ENCODE measurements at regions not wholly inside any gene's neighbourhood (a gene's known extent, or its start where the extent isn't known, plus 50 kb on each side); places are given as distances from the start of the nearest gene placed in this dataset.

DNA sequence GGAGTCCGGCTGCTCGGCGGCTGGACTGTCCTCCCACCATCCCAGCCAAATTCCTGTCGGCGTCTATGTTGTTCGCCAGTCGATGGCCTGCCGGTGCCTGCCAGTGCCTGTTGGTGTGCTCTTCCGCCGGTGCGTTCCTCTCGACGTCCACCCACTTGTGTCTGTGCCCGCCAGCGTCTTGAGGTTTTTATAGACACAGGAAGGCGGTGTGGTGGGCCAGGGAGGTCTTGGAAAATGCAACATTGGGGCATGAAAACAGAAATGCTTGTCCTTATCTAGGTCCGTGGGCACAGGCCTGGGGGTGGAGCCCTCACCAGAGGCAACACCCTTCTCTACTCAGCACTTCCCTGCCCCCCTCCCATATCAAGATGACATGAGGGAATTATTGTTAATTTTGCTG, 167.8 kb downstream of the IRF8 start:
- Histone ChIP-seq H3K4me3 (ENCODE audit: insufficient read depth, low read depth, low read length) (no peak overlapping the region), H3K9me3 (ENCODE audit: insufficient read depth, low read depth, low read length) (no peaks in the 10 kb centered on the region), H3K36me3 (ENCODE audit: insufficient read depth, low read length) (no peaks in the 10 kb centered on the region), H3K4me2 (ENCODE audit: low read length) (no peak overlapping the region), H3K4me1 (ENCODE audit: insufficient read depth, low read length) (no peaks in the 10 kb centered on the region), H3K9ac (ENCODE audit: low read length) (no peak overlapping the region), H4K20me1 (ENCODE audit: insufficient read depth, low read length) (no peaks in the 10 kb centered on the region), H3K27me3 (ENCODE audit: insufficient read depth, low read length) (peaks cover 3% of the 10 kb centered on the region), H3K27ac (ENCODE audit: low read depth, low read length) (no peak overlapping the region), H2AFZ (ENCODE audit: low read depth, low read length) (no peak overlapping the region), H3K79me2 (ENCODE audit: insufficient read depth, low read length) (no peaks in the 10 kb centered on the region)
- no peaks in the 10 kb centered on the region for H3K4me1 Mint-ChIP-seq (ENCODE audit: low read depth, unreplicated experiment)
- FAIRE-seq (no peak), DNase-seq (ENCODE audit: low read depth) (no peak)
- no peaks in the 10 kb centered on the region for H3K36me3 Mint-ChIP-seq (ENCODE audit: low read depth, unreplicated experiment)
- H3K27me3 Mint-ChIP-seq (ENCODE audit: low read depth, unreplicated experiment): peaks cover 65% of the 10 kb centered on the region
- no peaks in the 10 kb centered on the region for H3K9me3 Mint-ChIP-seq (ENCODE audit: unreplicated experiment)
- H3K4me3 Mint-ChIP-seq (ENCODE audit: unreplicated experiment): no peak overlapping the region
- no peak for TF ChIP-seq EZH2 (IDR thresholded peaks at IDR 0.05; ENCODE audit: insufficient read depth, low read length)
- TF ChIP-seq, protein P1, sequence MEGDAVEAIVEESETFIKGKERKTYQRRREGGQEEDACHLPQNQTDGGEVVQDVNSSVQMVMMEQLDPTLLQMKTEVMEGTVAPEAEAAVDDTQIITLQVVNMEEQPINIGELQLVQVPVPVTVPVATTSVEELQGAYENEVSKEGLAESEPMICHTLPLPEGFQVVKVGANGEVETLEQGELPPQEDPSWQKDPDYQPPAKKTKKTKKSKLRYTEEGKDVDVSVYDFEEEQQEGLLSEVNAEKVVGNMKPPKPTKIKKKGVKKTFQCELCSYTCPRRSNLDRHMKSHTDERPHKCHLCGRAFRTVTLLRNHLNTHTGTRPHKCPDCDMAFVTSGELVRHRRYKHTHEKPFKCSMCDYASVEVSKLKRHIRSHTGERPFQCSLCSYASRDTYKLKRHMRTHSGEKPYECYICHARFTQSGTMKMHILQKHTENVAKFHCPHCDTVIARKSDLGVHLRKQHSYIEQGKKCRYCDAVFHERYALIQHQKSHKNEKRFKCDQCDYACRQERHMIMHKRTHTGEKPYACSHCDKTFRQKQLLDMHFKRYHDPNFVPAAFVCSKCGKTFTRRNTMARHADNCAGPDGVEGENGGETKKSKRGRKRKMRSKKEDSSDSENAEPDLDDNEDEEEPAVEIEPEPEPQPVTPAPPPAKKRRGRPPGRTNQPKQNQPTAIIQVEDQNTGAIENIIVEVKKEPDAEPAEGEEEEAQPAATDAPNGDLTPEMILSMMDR (IDR thresholded peaks at IDR 0.05; ENCODE audit: insufficient read depth, low read depth, low read length): no peak
- H3K27ac Mint-ChIP-seq (ENCODE audit: unreplicated experiment): peak overlapping the region; percentile 47

DNA sequence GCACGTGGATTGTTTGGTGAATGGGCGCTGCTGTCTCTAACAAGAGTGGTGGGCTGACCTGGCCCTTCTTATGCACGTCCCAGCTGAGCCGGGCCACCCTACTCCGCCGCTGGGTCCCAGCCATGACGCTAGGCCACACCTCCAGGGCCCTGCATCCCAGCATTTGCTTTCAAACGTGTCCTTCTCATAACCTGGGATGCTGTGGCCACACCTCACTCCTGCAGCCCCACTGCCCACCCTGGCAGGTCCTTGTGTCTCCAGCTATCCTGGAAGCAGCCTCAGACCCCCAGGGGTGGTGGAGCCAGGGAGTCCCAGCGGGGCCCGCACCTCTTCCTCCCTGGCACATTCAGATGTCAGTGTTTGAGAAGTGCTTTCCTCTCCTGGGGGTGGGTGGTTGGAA, 168.6 kb downstream of the IRF8 start:
- Histone ChIP-seq H4K20me1 (ENCODE audit: insufficient read depth, low read length) (no peaks in the 10 kb centered on the region), H3K9ac (ENCODE audit: low read length) (no peak overlapping the region), H2AFZ (ENCODE audit: low read depth, low read length) (no peak overlapping the region), H3K36me3 (ENCODE audit: insufficient read depth, low read length) (no peaks in the 10 kb centered on the region), H3K79me2 (ENCODE audit: insufficient read depth, low read length) (no peaks in the 10 kb centered on the region), H3K27me3 (ENCODE audit: insufficient read depth, low read length) (peaks cover 2% of the 10 kb centered on the region), H3K4me1 (ENCODE audit: insufficient read depth, low read length) (no peaks in the 10 kb centered on the region), H3K4me3 (ENCODE audit: insufficient read depth, low read depth, low read length) (no peak overlapping the region), H3K4me2 (ENCODE audit: low read length) (no peak overlapping the region), H3K9me3 (ENCODE audit: insufficient read depth, low read depth, low read length) (no peaks in the 10 kb centered on the region), H3K27ac (ENCODE audit: low read depth, low read length) (no peak overlapping the region)
- FAIRE-seq (no peak), DNase-seq (ENCODE audit: low read depth) (no peak)
- Mint-ChIP-seq H3K9me3 (ENCODE audit: unreplicated experiment) (no peaks in the 10 kb centered on the region), H3K4me3 (ENCODE audit: unreplicated experiment) (no peak overlapping the region), H3K27me3 (ENCODE audit: low read depth, unreplicated experiment) (peaks cover 66% of the 10 kb centered on the region), H3K27ac (ENCODE audit: unreplicated experiment) (no peak overlapping the region), H3K36me3 (ENCODE audit: low read depth, unreplicated experiment) (no peaks in the 10 kb centered on the region), H3K4me1 (ENCODE audit: low read depth, unreplicated experiment) (no peaks in the 10 kb centered on the region)
- no peak for TF ChIP-seq EZH2 (IDR thresholded peaks at IDR 0.05; ENCODE audit: insufficient read depth, low read length)
- TF ChIP-seq, protein P1 (IDR thresholded peaks at IDR 0.05; ENCODE audit: insufficient read depth, low read depth, low read length): no peak

DNA sequence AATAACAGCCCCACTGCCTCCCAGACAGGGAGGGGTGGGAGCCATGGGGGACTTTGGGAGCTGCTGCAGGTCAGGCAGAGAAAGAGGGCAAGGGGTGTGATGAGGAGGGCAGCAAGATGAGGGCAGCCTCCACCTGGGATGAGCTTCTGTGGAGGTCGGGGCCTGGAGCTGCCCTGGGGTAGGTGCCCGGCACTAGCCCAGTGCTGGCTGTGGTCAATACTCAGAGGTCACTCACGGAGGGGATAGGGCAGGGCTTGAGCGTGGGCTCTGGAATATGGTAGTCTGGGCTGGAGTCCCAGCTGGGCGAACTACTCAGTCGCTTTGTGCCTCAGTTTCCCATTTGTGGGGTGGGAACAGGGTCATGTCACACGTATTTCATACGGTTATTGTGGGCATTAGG, 169.0 kb downstream of the IRF8 start:
- Histone ChIP-seq H3K79me2 (ENCODE audit: insufficient read depth, low read length) (no peaks in the 10 kb centered on the region), H3K4me3 (ENCODE audit: insufficient read depth, low read depth, low read length) (no peak overlapping the region), H3K9ac (ENCODE audit: low read length) (no peak overlapping the region), H3K4me1 (ENCODE audit: insufficient read depth, low read length) (no peaks in the 10 kb centered on the region), H3K36me3 (ENCODE audit: insufficient read depth, low read length) (no peaks in the 10 kb centered on the region), H3K27ac (ENCODE audit: low read depth, low read length) (no peak overlapping the region), H3K27me3 (ENCODE audit: insufficient read depth, low read length) (peaks cover 2% of the 10 kb centered on the region), H4K20me1 (ENCODE audit: insufficient read depth, low read length) (no peaks in the 10 kb centered on the region), H3K4me2 (ENCODE audit: low read length) (no peak overlapping the region), H3K9me3 (ENCODE audit: insufficient read depth, low read depth, low read length) (no peaks in the 10 kb centered on the region), H2AFZ (ENCODE audit: low read depth, low read length) (no peak overlapping the region)
- H3K9me3 Mint-ChIP-seq (ENCODE audit: unreplicated experiment): no peaks in the 10 kb centered on the region
- no peak overlapping the region for H3K27ac Mint-ChIP-seq (ENCODE audit: unreplicated experiment)
- no peaks in the 10 kb centered on the region for H3K36me3 Mint-ChIP-seq (ENCODE audit: low read depth, unreplicated experiment)
- TF ChIP-seq, protein P1 (IDR thresholded peaks at IDR 0.05; ENCODE audit: insufficient read depth, low read depth, low read length): no peak
- no peak for TF ChIP-seq EZH2 (IDR thresholded peaks at IDR 0.05; ENCODE audit: insufficient read depth, low read length)
- FAIRE-seq (no peak), DNase-seq (ENCODE audit: low read depth) (no peak)
- no peak overlapping the region for H3K4me3 Mint-ChIP-seq (ENCODE audit: unreplicated experiment)
- no peaks in the 10 kb centered on the region for H3K4me1 Mint-ChIP-seq (ENCODE audit: low read depth, unreplicated experiment)
- peaks cover 67% of the 10 kb centered on the region for H3K27me3 Mint-ChIP-seq (ENCODE audit: low read depth, unreplicated experiment)

Measured in astrocyte (in vitro differentiated cells and primary cell).